H9 (cell line): ENCODE measurements at regions not wholly inside any gene's neighbourhood (a gene's known extent, or its start where the extent isn't known, plus 50 kb on each side); places are given as distances from the start of the nearest gene placed in this dataset.

Experiments used
- DNase-seq: peaks from one replicate; pipeline ENCODE4 v3.0.0-alpha.2; 2017
- H2AFZ ChIP-seq: one replicate; pipeline ENCODE4 v1.6.1; 2013; ENCODE audit warnings: mild to moderate bottlenecking, low read length, control low read depth, moderate library complexity
- H2AK5ac ChIP-seq: 2 replicates; pipeline ENCODE4 v1.6.1; 2013; ENCODE audit warnings: low read length, control low read depth, mixed read lengths; ENCODE audit not compliant: insufficient read length
- H2BK120ac ChIP-seq: one replicate; pipeline ENCODE4 v1.6.1; 2013; ENCODE audit warnings: low read depth, mild to moderate bottlenecking, low read length, control low read depth, inconsistent platforms; ENCODE audit not compliant: poor library complexity, severe bottlenecking
- H2BK12ac ChIP-seq: 2 replicates; pipeline ENCODE4 v1.6.1; 2013; ENCODE audit warnings: low read length, control low read depth, mixed read lengths, low read depth; ENCODE audit not compliant: insufficient read length
- H2BK15ac ChIP-seq: 2 replicates; pipeline ENCODE4 v1.6.1; 2013; ENCODE audit warnings: low read depth, low read length, control low read depth
- H2BK20ac ChIP-seq: one replicate; pipeline ENCODE4 v1.6.1; 2013; ENCODE audit warnings: low read depth, mild to moderate bottlenecking, low read length, control low read depth, inconsistent platforms; ENCODE audit not compliant: poor library complexity, severe bottlenecking
- H2BK5ac ChIP-seq: 2 replicates; pipeline ENCODE4 v1.6.1; 2013; ENCODE audit warnings: low read length, control low read depth, mixed read lengths; ENCODE audit not compliant: insufficient read length
- H3K14ac ChIP-seq: 2 replicates; pipeline ENCODE4 v1.6.1; 2013; ENCODE audit warnings: low read length, control low read depth; ENCODE audit not compliant: insufficient read depth
- H3K18ac ChIP-seq: 2 replicates; pipeline ENCODE4 v1.6.1; 2013; ENCODE audit warnings: low read depth, mild to moderate bottlenecking, mixed read lengths, low read length, control low read depth; ENCODE audit not compliant: insufficient read length
- H3K23ac ChIP-seq: 2 replicates; pipeline ENCODE4 v1.6.1; 2013; ENCODE audit warnings: low read length, control low read depth, mixed read lengths, low read depth; ENCODE audit not compliant: insufficient read length
- H3K23me2 ChIP-seq: 2 replicates; pipeline ENCODE4 v1.6.1; 2013; ENCODE audit warnings: low read depth, mild to moderate bottlenecking, mixed read lengths, low read length, control low read depth; ENCODE audit not compliant: insufficient read length, poor library complexity, severe bottlenecking
- H3K27ac ChIP-seq: 2 replicates; pipeline ENCODE4 v1.5.1; 2013; ENCODE audit warnings: low read length, control low read depth, mixed read lengths, low read depth; ENCODE audit not compliant: insufficient read length
- H3K27me3 ChIP-seq: 2 replicates; pipeline ENCODE4 v1.6.1; 2013; ENCODE audit warnings: low read length, control low read depth, inconsistent platforms; ENCODE audit not compliant: insufficient read depth
- H3K4ac ChIP-seq: 2 replicates; pipeline ENCODE4 v1.6.1; 2013; ENCODE audit warnings: low read depth, mild to moderate bottlenecking, control low read depth, inconsistent platforms, low read length, moderate library complexity
- H3K4me1 ChIP-seq: 2 replicates; pipeline ENCODE4 v1.6.1; 2013; ENCODE audit warnings: low read length, control low read depth, inconsistent platforms; ENCODE audit not compliant: insufficient read depth
- H3K4me2 ChIP-seq: 2 replicates; pipeline ENCODE4 v1.6.1; 2013; ENCODE audit warnings: low read length, control low read depth, mixed read lengths; ENCODE audit not compliant: insufficient read length, insufficient read depth
- H3K56ac ChIP-seq: 2 replicates; pipeline ENCODE4 v1.6.1; 2013; ENCODE audit warnings: low read depth, mild to moderate bottlenecking, mixed read lengths, low read length, control low read depth; ENCODE audit not compliant: insufficient read length
- H3K79me1 ChIP-seq: 2 replicates; pipeline ENCODE4 v1.6.1; 2013; ENCODE audit warnings: low read depth, mild to moderate bottlenecking, moderate library complexity, low read length, control low read depth, inconsistent platforms; ENCODE audit not compliant: insufficient read depth, poor library complexity, severe bottlenecking
- H3K79me2 ChIP-seq: 2 replicates; pipeline ENCODE4 v1.6.1; 2013; ENCODE audit warnings: low read length, control low read depth, inconsistent platforms; ENCODE audit not compliant: insufficient read depth
- H3K9ac ChIP-seq: 2 replicates; pipeline ENCODE4 v1.6.1; 2013; ENCODE audit warnings: low read length, control low read depth, mixed read lengths; ENCODE audit not compliant: insufficient read length; ENCODE audit errors: extremely low read depth
- H3K9me3 ChIP-seq: one replicate; pipeline ENCODE4 v1.6.1; 2013; ENCODE audit warnings: low read depth, low read length, inconsistent platforms; ENCODE audit not compliant: control insufficient read depth
- H3T11ph ChIP-seq: one replicate; pipeline ENCODE4 v1.6.1; 2013; ENCODE audit warnings: mild to moderate bottlenecking, low read length, control low read depth, inconsistent platforms
- H4K20me1 ChIP-seq: one replicate; pipeline ENCODE4 v1.6.1; 2013; ENCODE audit not compliant: control insufficient read depth, insufficient read length, insufficient read depth
- H4K5ac ChIP-seq: 2 replicates; pipeline ENCODE4 v1.6.1; 2013; ENCODE audit warnings: low read depth, mild to moderate bottlenecking, mixed read lengths, low read length, control low read depth; ENCODE audit not compliant: insufficient read length
- H4K8ac ChIP-seq: replicated peaks from 2 replicates; pipeline ENCODE4 v1.6.1; 2013; ENCODE audit warnings: low read length, control low read depth, mixed read lengths, low read depth; ENCODE audit not compliant: insufficient read length
- H4K91ac ChIP-seq: 2 replicates; pipeline ENCODE4 v1.6.1; 2013; ENCODE audit warnings: low read depth, mild to moderate bottlenecking, moderate library complexity, mixed read lengths, low read length, control low read depth; ENCODE audit not compliant: insufficient read length
- H3K27ac Mint-ChIP-seq, 3 experiments: 2 replicates in 2 of 3; 3 replicates in 1 of 3; pipeline ENCODE4 v1.8.0; 2020 to 2021; ENCODE audit warnings: mixed read lengths in 3 of 3, mild to moderate bottlenecking in 1 of 3, moderate library complexity in 1 of 3
- H3K27me3 Mint-ChIP-seq: 2 replicates; pipeline ENCODE4 v1.8.0; 2021; ENCODE audit warnings: low read depth, mild to moderate bottlenecking, moderate library complexity, mixed read lengths
- H3K36me3 Mint-ChIP-seq, 3 experiments: 2 replicates in 2 of 3; 3 replicates in 1 of 3; pipeline ENCODE4 v1.8.0; 2020 to 2021; ENCODE audit warnings: low read depth in 3 of 3, mixed read lengths in 3 of 3; ENCODE audit not compliant: insufficient read depth in 1 of 3
- H3K4me1 Mint-ChIP-seq, 2 experiments: 2 replicates each; pipeline ENCODE4 v1.8.0; 2020; ENCODE audit warnings: mixed read lengths in 2 of 2
- H3K4me3 Mint-ChIP-seq, 2 experiments: 2 replicates in 1 of 2; 3 replicates in 1 of 2; pipeline ENCODE4 v1.8.0; 2020 to 2021; ENCODE audit warnings: mild to moderate bottlenecking in 2 of 2, mixed read lengths in 2 of 2, moderate library complexity in 1 of 2
- H3K9me3 Mint-ChIP-seq, 2 experiments: 2 replicates in 1 of 2; 3 replicates in 1 of 2; pipeline ENCODE4 v1.8.0; 2020; ENCODE audit warnings: mild to moderate bottlenecking in 2 of 2, mixed read lengths in 2 of 2, moderate library complexity in 1 of 2
- CTCF ChIP-seq: fragments of 200-600 bp; sonication (generic); conservative IDR thresholded peaks from 3 replicates; pipeline ENCODE4 v1.8.0; 2021; ENCODE audit warnings: antibody characterized with exemption, mild to moderate bottlenecking
- WGBS: extraction: QIAGEN DNeasy Blood & Tissue Kit; methylation state at CpG from one replicate; pipeline ENCODE4 v1.1.7; 2013; ENCODE audit warnings: missing lambda C conversion rate, low lambda C conversion rate, mixed read lengths; ENCODE audit not compliant: insufficient read length; ENCODE audit errors: extremely low coverage; 5-methylcytosine and 5-hydroxymethylcytosine counted together

GRCh38 chr13:111844222-111844671, 222.7 kb upstream of the SOX1 start:
- Histone ChIP-seq H2BK12ac (no peak overlapping the region), H2BK120ac (no peak overlapping the region), H3K23me2 (peaks cover 4% of the 10 kb centered on the region), H3K23ac (no peak overlapping the region), H3K4me1 (peaks cover 6% of the 10 kb centered on the region; the same call in 1 of the 2 replicates), H3K4me2 (no peak overlapping the region), H2AFZ (no peak overlapping the region), H2AK5ac (no peak overlapping the region), H2BK5ac (no peak overlapping the region), H3K79me2 (no peaks in the 10 kb centered on the region), H2BK20ac (no peak overlapping the region), H3K9ac (no peak overlapping the region), H3K27ac (no peak overlapping the region), H3K18ac (no peak overlapping the region), H3K9me3 (no peaks in the 10 kb centered on the region), H3K14ac (no peak overlapping the region), H3K4ac (no peak overlapping the region), H4K5ac (no peak overlapping the region), H4K8ac (no peak overlapping the region), H3K56ac (no peak overlapping the region), H3T11ph (no peak overlapping the region), H3K79me1 (no peaks in the 10 kb centered on the region), H2BK15ac (no peak overlapping the region), H4K91ac (no peak overlapping the region), H3K27me3 (no peaks in the 10 kb centered on the region), H4K20me1 (no peaks in the 10 kb centered on the region)
- Mint-ChIP-seq H3K27ac (no peak overlapping the region), H3K9me3 (peaks cover 16 to 19% of the 10 kb centered on the region in 2 experiments), H3K27me3 (no peaks in the 10 kb centered on the region), H3K36me3 (peaks cover 0 to 14% (median 5%) of the 10 kb centered on the region in 3 experiments; a peak in 4 of 7 replicates), H3K4me3 (no peak overlapping the region), H3K4me1 (peaks cover 26 to 28% of the 10 kb centered on the region in 2 experiments)
- no CpG with 5 or more reads among the region's 28 CpGs for WGBS
- no peak for DNase-seq
- TF ChIP-seq CTCF: no peak
